Esophagus muscularis mucosa (tissue), 3 donors: ENCODE measurements at regions not wholly inside any gene's neighbourhood (a gene's known extent, or its start where the extent isn't known, plus 50 kb on each side); places are given as distances from the start of the nearest gene placed in this dataset.

Experiments used
- POLR2AphosphoS5 ChIP-seq, 2 donors: sonication (generic); formaldehyde crosslinking; IDR thresholded peaks; one replicate each; pipeline ENCODE4 v1.6.1; 2017; ENCODE audit warnings: antibody characterized with exemption in 2 of 2
- TF ChIP-seq, protein P1 (sequence below), 3 experiments: fragments of 200-600 bp in 2 of 3; fragments of 450-650 bp in 1 of 3; sonication (generic) in 2 of 3; IDR thresholded peaks; one replicate each; pipeline ENCODE4 v1.5.1; 2017 to 2019; ENCODE audit warnings: antibody characterized with exemption in 3 of 3, mild to moderate bottlenecking in 2 of 3, moderate library complexity in 1 of 3

DNA sequence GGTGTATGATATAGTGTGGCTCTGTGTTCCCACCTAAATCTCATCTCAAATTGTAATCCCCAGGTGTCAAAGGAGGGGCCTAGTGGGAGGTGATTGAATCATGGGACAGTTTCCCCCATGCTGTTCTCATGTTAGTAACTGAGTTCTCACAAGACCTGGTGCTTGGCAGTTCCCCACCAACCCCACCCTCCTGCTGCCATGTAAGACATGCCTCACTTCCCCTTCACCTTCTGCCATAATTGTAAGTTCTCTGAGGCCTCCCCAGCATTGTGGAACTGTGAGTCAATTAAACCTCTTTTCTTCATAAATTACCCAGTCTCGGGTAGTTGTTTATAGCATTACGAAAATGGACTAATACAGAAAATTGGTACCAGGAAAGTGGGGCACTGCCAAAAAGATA, 1705.3 kb downstream of the NCAM2 start:
- TF ChIP-seq, protein P1, sequence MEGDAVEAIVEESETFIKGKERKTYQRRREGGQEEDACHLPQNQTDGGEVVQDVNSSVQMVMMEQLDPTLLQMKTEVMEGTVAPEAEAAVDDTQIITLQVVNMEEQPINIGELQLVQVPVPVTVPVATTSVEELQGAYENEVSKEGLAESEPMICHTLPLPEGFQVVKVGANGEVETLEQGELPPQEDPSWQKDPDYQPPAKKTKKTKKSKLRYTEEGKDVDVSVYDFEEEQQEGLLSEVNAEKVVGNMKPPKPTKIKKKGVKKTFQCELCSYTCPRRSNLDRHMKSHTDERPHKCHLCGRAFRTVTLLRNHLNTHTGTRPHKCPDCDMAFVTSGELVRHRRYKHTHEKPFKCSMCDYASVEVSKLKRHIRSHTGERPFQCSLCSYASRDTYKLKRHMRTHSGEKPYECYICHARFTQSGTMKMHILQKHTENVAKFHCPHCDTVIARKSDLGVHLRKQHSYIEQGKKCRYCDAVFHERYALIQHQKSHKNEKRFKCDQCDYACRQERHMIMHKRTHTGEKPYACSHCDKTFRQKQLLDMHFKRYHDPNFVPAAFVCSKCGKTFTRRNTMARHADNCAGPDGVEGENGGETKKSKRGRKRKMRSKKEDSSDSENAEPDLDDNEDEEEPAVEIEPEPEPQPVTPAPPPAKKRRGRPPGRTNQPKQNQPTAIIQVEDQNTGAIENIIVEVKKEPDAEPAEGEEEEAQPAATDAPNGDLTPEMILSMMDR (IDR thresholded peaks at IDR 0.05): no peak
- no peak for TF ChIP-seq POLR2AphosphoS5 (IDR thresholded peaks at IDR 0.05)
